ENCODE measurements at regions not wholly inside any gene's neighbourhood (a gene's known extent, or its start where the extent isn't known, plus 50 kb on each side); places are given as distances from the start of the nearest gene placed in this dataset.
"Not testable (repeated sequence)": the region's sequence is repeated elsewhere in the genome, so short reads cannot be mapped to it uniquely, and the experiment has no call there.

GRCh38 chr10:45224219-45224841 lies 91.1 kb downstream of the OR13A1 start:
- no peaks in the 10 kb centered on the region for H3K4me1 ChIP-seq
- no peaks in the 10 kb centered on the region for H3K36me3 ChIP-seq
- H3K9me3 ChIP-seq: no peaks in the 10 kb centered on the region
- in situ Hi-C loops (cut with MboI; ENCODE audit: low sequenced_read_pairs in 4 of 4): no loop called here
- DNase-seq: no peak
- no peak for TF ChIP-seq POLR2A (IDR thresholded peaks at IDR 0.05)
- intact Hi-C loops (cut with DNase I; ENCODE audit: low total_unique reads): no loop called here
- ATAC-seq: no peak
- no peak overlapping the region for H3K27ac ChIP-seq
- H3K4me3 ChIP-seq: no peak overlapping the region
- H3K27me3 ChIP-seq: no peaks in the 10 kb centered on the region

GRCh38 chr10:45227042-45227441 lies 88.4 kb downstream of the OR13A1 start:
- intact Hi-C loops (cut with DNase I; ENCODE audit: low total_unique reads) (no loop called here), in situ Hi-C loops (cut with MboI; ENCODE audit: low sequenced_read_pairs in 4 of 4) (no loop called here)
- H3K9me3 ChIP-seq: no peaks in the 10 kb centered on the region
- H3K27ac ChIP-seq: no peak overlapping the region
- no peaks in the 10 kb centered on the region for H3K36me3 ChIP-seq
- no peaks in the 10 kb centered on the region for H3K4me1 ChIP-seq
- TF ChIP-seq CTCF (IDR thresholded peaks at IDR 0.05 in 4 of 5, conservative IDR thresholded peaks at IDR 0.05 in 1 of 5) (no peak), POLR2A (IDR thresholded peaks at IDR 0.05) (no peak)
- no peak overlapping the region for H3K4me3 ChIP-seq
- ATAC-seq (no peak), DNase-seq (no peak)
- H3K27me3 ChIP-seq: peaks cover 0 to 5% (median 0%) of the 10 kb centered on the region in 3 donors

- no peaks in the 10 kb centered on the region for H3K36me3 ChIP-seq
- H3K9me3 ChIP-seq: no peaks in the 10 kb centered on the region
- in situ Hi-C loops (cut with MboI; ENCODE audit: low sequenced_read_pairs in 4 of 4) (no loop called here), intact Hi-C loops (cut with DNase I; ENCODE audit: low total_unique reads) (no loop called here)
- TF ChIP-seq CTCF (IDR thresholded peaks at IDR 0.05 in 4 of 5, conservative IDR thresholded peaks at IDR 0.05 in 1 of 5): no peak
- TF ChIP-seq POLR2A (IDR thresholded peaks at IDR 0.05): no peak
- H3K27ac ChIP-seq: no peak overlapping the region
- ATAC-seq (no peak), DNase-seq (no peak)
- no peak overlapping the region for H3K4me3 ChIP-seq
- no peaks in the 10 kb centered on the region for H3K4me1 ChIP-seq
- H3K27me3 ChIP-seq: peaks cover 0 to 5% (median 0%) of the 10 kb centered on the region in 3 donors
Observed at GRCh38 chr10:45227456-45227855, 88.0 kb downstream of the OR13A1 start.

GRCh38 chr10:45229823-45230222 lies 85.6 kb downstream of the OR13A1 start:
- ATAC-seq (no peak), DNase-seq (no peak)
- in situ Hi-C loops (cut with MboI; ENCODE audit: low sequenced_read_pairs in 4 of 4): no loop called here
- Histone ChIP-seq H3K36me3 (no peaks in the 10 kb centered on the region), H3K4me1 (no peaks in the 10 kb centered on the region), H3K27me3 (peaks cover 0 to 5% (median 0%) of the 10 kb centered on the region in 3 donors), H3K4me3 (no peak overlapping the region), H3K9me3 (no peaks in the 10 kb centered on the region), H3K27ac (no peak overlapping the region)
- TF ChIP-seq CTCF (IDR thresholded peaks at IDR 0.05 in 4 of 5, conservative IDR thresholded peaks at IDR 0.05 in 1 of 5) (no peak), POLR2A (IDR thresholded peaks at IDR 0.05) (no peak)
- intact Hi-C loops (cut with DNase I; ENCODE audit: low total_unique reads): no loop called here

DNA sequence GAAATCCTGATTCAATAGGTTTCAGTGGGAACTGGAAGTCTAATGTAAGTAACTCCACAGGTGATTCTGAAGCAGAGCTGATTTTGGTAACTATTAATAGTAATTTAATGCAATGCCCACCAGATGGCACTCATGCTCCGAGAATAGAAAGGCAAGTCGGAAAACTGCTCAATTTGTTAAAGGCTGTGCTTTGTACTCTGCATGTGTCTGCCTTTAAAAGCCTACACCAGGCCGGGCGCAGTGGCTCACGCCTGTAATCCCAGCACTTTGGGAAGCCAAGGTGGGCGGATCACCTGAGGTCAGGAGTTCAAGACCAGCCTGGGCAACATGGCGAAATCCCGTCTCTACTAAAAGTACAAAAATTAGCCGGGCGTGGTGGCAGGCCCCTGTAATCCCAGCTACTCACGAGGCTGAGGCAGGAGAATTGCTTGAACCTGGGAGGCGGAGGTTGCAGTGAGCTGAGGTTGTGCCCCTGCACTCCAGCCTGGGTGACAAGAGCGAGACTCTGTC lies 80.1 kb downstream of the OR13A1 start:
- H3K27me3 ChIP-seq; in situ Hi-C loops (cut with MboI; ENCODE audit: low sequenced_read_pairs in 4 of 4); intact Hi-C loops (cut with DNase I; ENCODE audit: low total_unique reads); H3K36me3 ChIP-seq; H3K9me3 ChIP-seq; H3K4me3 ChIP-seq; H3K27ac ChIP-seq; H3K4me1 ChIP-seq: not testable (repeated sequence)
- peak; percentile 38 to 58 (median 51) for TF ChIP-seq CTCF (IDR thresholded peaks at IDR 0.05 in 4 of 5, conservative IDR thresholded peaks at IDR 0.05 in 1 of 5)
- peak; percentile 69 to 72 for ATAC-seq
- peak; percentile 17 to 19 for DNase-seq
